Muscle of leg (tissue), 3 donors: ENCODE measurements at regions not wholly inside any gene's neighbourhood (a gene's known extent, or its start where the extent isn't known, plus 50 kb on each side); places are given as distances from the start of the nearest gene placed in this dataset.
A peak's percentile ranks its signal among the peaks of the same experiment; 100 is the strongest.

ENCODE experiments used
- DNase-seq: peaks from one replicate; pipeline ENCODE4 v3.0.0; 2013
- H3K27ac ChIP-seq: one replicate; pipeline ENCODE4 v1.5.1; 2013; ENCODE audit warnings: mild to moderate bottlenecking, low read length, control low read depth
- H3K27me3 ChIP-seq: one replicate; pipeline ENCODE4 v1.6.1; 2013; ENCODE audit warnings: low read length; ENCODE audit not compliant: control insufficient read depth, insufficient read depth
- H3K36me3 ChIP-seq: one replicate; pipeline ENCODE4 v1.6.1; 2013; ENCODE audit warnings: low read length; ENCODE audit not compliant: control insufficient read depth, insufficient read depth
- H3K4me1 ChIP-seq: one replicate; pipeline ENCODE4 v1.6.1; 2013; ENCODE audit warnings: low read length; ENCODE audit not compliant: control insufficient read depth, insufficient read depth
- H3K4me3 ChIP-seq: one replicate; pipeline ENCODE4 v1.5.1; 2013; ENCODE audit warnings: low read length, control low read depth
- H3K9me3 ChIP-seq: replicated peaks from 2 replicates; pipeline ENCODE4 v1.6.1; 2013; ENCODE audit warnings: low read depth, low read length; ENCODE audit not compliant: control insufficient read depth
- WGBS: methylation state at CpG from one replicate; pipeline ENCODE4 v1.1.5; 2013; ENCODE audit warnings: missing lambda C conversion rate; ENCODE audit not compliant: insufficient coverage; 5-methylcytosine and 5-hydroxymethylcytosine counted together

DNA sequence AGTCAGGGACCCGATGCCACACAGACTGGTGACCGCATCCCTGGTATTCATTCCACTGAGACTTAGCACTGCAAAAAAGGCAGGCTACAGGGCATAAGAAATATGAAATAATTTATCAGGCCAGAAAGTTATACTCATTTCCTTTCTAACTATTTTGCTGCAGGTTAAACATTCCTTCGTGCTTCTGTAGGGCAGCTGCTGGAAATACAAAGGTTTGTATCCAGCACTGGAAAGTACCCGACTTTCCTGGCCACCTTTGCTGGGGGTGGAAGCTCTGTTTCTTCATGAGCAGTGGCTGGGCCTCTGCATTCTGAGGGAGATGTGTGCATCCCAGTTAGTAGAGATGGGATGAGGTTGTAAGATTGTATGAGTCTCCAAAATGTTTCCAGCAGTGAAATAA lies 478.6 kb upstream of the WWC1 start:
- WGBS = 60% methylated on average over 1 of the region's 4 CpGs
- Histone ChIP-seq H3K9me3 (no peaks in the 10 kb centered on the region), H3K27me3 (no peaks in the 10 kb centered on the region), H3K36me3 (no peaks in the 10 kb centered on the region), H3K4me1 (no peaks in the 10 kb centered on the region), H3K27ac (no peak overlapping the region), H3K4me3 (no peak overlapping the region)
- no peak for DNase-seq

- Histone ChIP-seq H3K36me3 (no peaks in the 10 kb centered on the region), H3K9me3 (no peaks in the 10 kb centered on the region), H3K27me3 (no peaks in the 10 kb centered on the region), H3K4me1 (no peaks in the 10 kb centered on the region), H3K4me3 (no peak overlapping the region), H3K27ac (no peak overlapping the region)
- DNase-seq = no peak
- WGBS = 88% methylated on average over 1 of the region's 2 CpGs
Observed at GRCh38 chr5:167813389-167813788, 478.1 kb upstream of the WWC1 start.

GRCh38 chr5:167814040-167814439 lies 477.4 kb upstream of the WWC1 start:
- no peak for DNase-seq
- Histone ChIP-seq H3K27me3 (no peaks in the 10 kb centered on the region), H3K27ac (no peak overlapping the region), H3K4me1 (no peaks in the 10 kb centered on the region), H3K9me3 (no peaks in the 10 kb centered on the region), H3K4me3 (no peak overlapping the region), H3K36me3 (no peaks in the 10 kb centered on the region)
- 51% methylated on average over 4 of the region's 6 CpGs for WGBS

DNA sequence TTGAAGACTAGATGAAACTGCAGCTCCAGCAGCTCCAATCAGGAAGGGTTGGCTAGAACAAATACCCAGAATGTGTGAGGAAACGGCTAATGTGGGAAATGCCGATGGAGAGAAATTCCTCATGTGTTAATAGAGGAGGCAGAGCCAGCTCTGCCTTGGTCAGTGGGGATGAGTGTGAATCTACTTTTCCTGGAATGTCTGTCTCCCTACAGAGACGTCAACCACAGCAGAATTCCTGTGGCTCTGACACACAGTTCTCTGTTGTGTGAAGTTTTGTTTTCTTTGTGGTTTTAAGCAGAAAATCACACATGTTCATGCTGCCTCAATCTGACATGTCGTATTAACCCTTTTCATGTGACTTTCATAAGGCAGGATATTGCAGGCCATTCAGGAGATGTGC lies 476.6 kb upstream of the WWC1 start:
- no peaks in the 10 kb centered on the region for H3K9me3 ChIP-seq
- H3K27me3 ChIP-seq = no peaks in the 10 kb centered on the region
- no peaks in the 10 kb centered on the region for H3K4me1 ChIP-seq
- 23% methylated on average over 2 of the region's 4 CpGs for WGBS
- H3K4me3 ChIP-seq = no peak overlapping the region
- no peaks in the 10 kb centered on the region for H3K36me3 ChIP-seq
- peak; percentile 22 for DNase-seq
- H3K27ac ChIP-seq = no peak overlapping the region

- Histone ChIP-seq H3K9me3 (no peaks in the 10 kb centered on the region), H3K4me3 (no peak overlapping the region), H3K4me1 (peaks cover 3% of the 10 kb centered on the region), H3K27me3 (no peaks in the 10 kb centered on the region), H3K36me3 (no peaks in the 10 kb centered on the region), H3K27ac (no peak overlapping the region)
- WGBS = no CpG with 5 or more reads among the region's 3 CpGs
- DNase-seq = peak; percentile 48
Observed at GRCh38 chr5:167816354-167816753, 475.1 kb upstream of the WWC1 start.

DNA sequence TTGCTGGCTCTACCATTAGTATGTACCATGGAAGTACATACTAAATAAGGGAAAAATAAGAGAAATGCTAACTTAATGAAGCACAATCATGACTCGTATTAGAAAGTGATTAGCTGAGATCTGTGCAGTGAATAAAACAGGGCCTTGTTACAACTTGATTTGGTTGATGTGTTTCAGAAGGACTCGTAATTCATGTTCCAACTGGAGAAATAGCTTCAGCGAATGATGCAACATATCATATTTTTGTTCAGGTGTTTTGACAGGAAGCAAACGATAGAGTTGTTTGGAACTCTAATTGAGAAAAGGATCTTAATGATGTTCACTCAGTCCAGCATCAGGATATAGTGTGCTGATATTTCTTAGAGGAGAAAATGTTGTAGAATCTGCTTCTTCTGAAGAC lies 474.6 kb upstream of the WWC1 start:
- Histone ChIP-seq H3K4me3 (no peak overlapping the region), H3K9me3 (no peaks in the 10 kb centered on the region), H3K27ac (no peak overlapping the region), H3K27me3 (no peaks in the 10 kb centered on the region), H3K4me1 (peaks cover 3% of the 10 kb centered on the region), H3K36me3 (no peaks in the 10 kb centered on the region)
- WGBS = 88% methylated on average over 1 of the region's 4 CpGs
- no peak for DNase-seq

DNA sequence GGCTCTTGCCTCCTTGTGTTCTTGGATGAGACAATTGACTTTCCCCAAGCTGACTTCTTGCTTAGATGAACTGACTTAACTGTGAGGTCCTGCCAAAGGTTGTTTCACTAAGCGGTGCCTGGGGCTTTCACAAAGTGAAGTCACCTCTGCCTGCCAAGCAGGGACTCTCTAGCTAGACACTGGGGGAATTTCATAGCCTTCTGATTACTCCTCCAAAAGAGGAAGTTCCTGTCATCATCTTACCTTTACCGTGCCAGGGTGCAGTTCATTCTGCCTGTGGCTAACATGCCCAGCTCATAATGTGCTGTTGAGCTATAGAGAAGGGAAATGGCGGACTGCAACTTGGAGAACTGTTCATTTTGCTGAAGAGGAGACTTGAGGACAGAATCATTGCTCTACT lies 472.0 kb upstream of the WWC1 start:
- H3K4me1 ChIP-seq = peaks cover 3% of the 10 kb centered on the region
- no peak for DNase-seq
- H3K27ac ChIP-seq = no peak overlapping the region
- H3K36me3 ChIP-seq = no peaks in the 10 kb centered on the region
- no peaks in the 10 kb centered on the region for H3K27me3 ChIP-seq
- WGBS = 56% methylated on average over 1 of the region's 3 CpGs
- H3K9me3 ChIP-seq = no peaks in the 10 kb centered on the region
- H3K4me3 ChIP-seq = no peak overlapping the region

DNA sequence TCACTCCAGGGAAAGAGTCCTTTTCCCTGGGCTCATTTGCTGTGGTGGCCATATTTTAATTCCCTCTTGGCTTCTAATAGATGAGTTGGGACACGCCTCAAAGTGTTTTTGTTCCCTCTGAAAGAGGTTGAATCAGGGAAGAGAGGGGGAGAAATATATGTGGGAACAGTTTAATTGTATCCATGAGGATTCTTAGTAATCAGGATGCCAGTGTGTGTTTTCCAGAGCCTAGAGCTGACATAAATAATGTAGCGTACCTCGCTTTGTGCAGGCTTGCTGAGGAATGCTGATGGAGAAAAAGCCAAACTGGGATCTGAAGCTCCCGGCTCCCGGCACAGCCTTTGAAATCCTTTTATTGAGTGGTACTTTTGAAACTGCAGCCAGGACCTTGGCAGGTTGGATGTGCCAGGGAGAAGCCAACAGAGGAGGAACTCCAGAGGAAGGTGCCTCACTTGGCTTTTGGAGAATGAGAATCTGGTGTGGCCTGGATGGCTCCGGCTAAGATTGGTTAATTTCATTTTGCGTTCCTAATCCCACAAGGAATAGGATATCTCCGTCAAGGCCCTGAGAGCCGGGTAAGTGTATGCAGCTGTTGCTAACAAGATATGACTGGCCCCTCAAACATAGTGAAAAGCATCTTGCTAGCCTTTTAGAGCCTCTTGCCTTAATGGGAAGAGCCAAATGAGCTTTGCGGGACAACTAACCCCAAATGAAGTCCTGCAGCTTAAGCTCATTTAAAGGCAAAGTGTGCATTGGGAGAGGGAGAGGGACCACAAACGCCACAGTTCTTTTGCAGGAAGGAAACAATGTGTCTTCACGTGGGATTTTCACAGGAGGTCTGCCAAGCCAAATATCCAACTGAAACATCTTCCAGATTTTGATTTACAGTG lies 471.1 kb upstream of the WWC1 start:
- H3K27me3 ChIP-seq = no peaks in the 10 kb centered on the region
- no peaks in the 10 kb centered on the region for H3K36me3 ChIP-seq
- H3K9me3 ChIP-seq = no peaks in the 10 kb centered on the region
- 32% methylated on average over 10 of the region's 12 CpGs for WGBS
- DNase-seq = peak; percentile 49
- H3K4me1 ChIP-seq = peaks cover 3% of the 10 kb centered on the region
- no peak overlapping the region for H3K27ac ChIP-seq
- H3K4me3 ChIP-seq = no peak overlapping the region

GRCh38 chr5:167821151-167821550 lies 470.3 kb upstream of the WWC1 start:
- WGBS = 29% methylated on average over 1 of the region's 2 CpGs
- no peaks in the 10 kb centered on the region for H3K9me3 ChIP-seq
- H3K27ac ChIP-seq = no peak overlapping the region
- H3K36me3 ChIP-seq = no peaks in the 10 kb centered on the region
- peaks cover 3% of the 10 kb centered on the region for H3K4me1 ChIP-seq
- no peak overlapping the region for H3K4me3 ChIP-seq
- DNase-seq = peak; percentile 52
- no peaks in the 10 kb centered on the region for H3K27me3 ChIP-seq

GRCh38 chr5:167821669-167822068 lies 469.8 kb upstream of the WWC1 start:
- Histone ChIP-seq H3K9me3 (no peaks in the 10 kb centered on the region), H3K27ac (no peak overlapping the region), H3K4me3 (no peak overlapping the region), H3K27me3 (no peaks in the 10 kb centered on the region), H3K4me1 (peaks cover 3% of the 10 kb centered on the region), H3K36me3 (no peaks in the 10 kb centered on the region)
- WGBS = no CpG with 5 or more reads among the region's 4 CpGs
- DNase-seq = no peak
